GM10266 (cell line): ENCODE measurements at regions not wholly inside any gene's neighbourhood (a gene's known extent, or its start where the extent isn't known, plus 50 kb on each side); places are given as distances from the start of the nearest gene placed in this dataset.

Experiments
- DNase-seq: peaks from one replicate; pipeline ENCODE4 v3.0.0; 2012; ENCODE audit errors: extremely low spot score
- CTCF ChIP-seq: IDR thresholded peaks from 2 replicates; pipeline ENCODE4 v1.5.1; 2012; ENCODE audit warnings: mild to moderate bottlenecking, low read depth; ENCODE audit not compliant: control insufficient read depth, insufficient read depth; ENCODE audit errors: missing control alignments

DNA sequence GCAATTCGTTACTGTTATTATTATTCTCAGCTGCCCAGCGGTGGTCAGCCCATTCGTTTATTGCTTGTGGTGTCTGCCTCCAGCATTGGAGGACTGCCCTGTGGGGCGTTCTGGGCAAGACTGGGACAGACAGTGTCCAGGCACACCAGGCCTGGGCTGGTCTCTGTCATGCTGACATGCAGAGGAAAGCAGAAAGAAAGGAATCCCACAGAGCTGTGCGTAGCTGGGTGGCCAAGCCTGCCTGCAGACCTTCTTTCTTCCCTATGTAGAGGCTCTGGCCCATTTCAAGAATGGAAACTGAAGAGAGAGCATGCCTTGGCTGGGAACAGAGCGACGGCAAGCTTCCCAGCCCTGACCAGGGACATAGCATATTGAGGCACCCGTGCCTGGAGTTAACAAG is 525.3 kb upstream of the TBX3 start:
- no peak for DNase-seq
- no peak for TF ChIP-seq CTCF

GRCh38 chr12:115208098-115208497 is 524.1 kb upstream of the TBX3 start:
- no peak for DNase-seq

GRCh38 chr12:115207216-115207915 is 523.4 kb upstream of the TBX3 start:
- DNase-seq, result no peak
- no peak for TF ChIP-seq CTCF

More at GRCh38 chr12:115208098-115208497, 524.1 kb upstream of the TBX3 start:
- TF ChIP-seq CTCF, result no peak

DNA sequence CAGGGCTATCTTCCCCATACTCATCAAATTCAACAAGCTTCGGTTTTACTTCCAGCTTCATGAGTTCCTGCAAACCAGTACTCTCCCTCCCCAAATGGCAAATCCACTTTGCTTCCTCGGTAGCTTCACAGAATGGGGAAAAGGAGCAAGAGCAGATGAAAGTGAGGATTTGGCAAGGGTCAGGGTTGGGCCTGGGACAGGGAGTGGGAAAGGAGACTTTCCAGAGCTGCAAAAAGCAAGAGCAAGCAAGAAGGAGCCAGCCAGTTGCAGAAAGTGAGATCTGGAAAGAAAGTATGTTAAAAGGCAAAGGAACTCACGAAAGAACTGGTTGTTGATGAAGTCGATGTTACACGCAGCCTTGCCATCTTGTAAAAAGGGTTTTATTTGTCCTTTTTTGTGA is 522.8 kb upstream of the TBX3 start:
- no peak for DNase-seq

GRCh38 chr12:115205755-115206308 is 521.9 kb upstream of the TBX3 start:
- no peak for DNase-seq

More for the DNA sequence above, 522.8 kb upstream of the TBX3 start:
- TF ChIP-seq CTCF, result no peak

DNA sequence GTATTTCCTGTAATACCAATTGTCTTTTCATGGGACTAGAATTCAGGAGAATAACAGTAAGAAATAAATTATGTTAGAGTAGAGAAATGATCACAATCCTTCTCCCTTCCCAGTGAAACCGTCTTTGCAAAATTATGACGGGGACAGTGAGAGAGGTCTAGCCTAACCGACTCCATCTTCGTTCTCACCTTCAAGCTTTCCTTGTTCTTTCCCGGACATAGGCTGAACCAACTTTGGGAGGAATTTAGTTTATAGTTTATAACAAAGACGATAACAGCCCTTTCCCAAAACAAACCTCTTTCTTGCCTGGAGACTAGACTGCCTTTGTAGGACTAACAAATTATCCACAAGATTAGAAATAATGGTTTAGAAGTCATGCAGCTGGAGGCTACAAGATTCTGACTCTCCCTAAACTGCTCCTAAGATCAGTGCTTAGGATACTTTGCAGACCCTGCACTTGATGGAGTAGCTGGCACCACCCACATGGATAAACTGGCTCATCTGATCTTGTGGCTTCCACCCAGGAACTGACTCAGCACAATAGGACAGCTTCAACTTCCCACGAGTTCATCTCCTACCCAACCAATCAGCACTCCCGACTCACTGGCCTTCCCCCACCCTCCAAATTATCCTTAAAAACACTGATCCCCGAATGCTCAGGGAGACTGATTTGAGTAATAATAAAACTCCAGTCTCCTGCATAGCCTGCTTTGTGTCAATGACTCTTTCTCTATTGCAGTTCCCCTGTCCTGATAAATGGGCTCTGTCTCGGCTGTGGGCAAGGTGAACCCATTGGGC is 521.2 kb upstream of the TBX3 start:
- no peak for DNase-seq
- no peak for TF ChIP-seq CTCF

More at GRCh38 chr12:115205755-115206308, 521.9 kb upstream of the TBX3 start:
- no peak for TF ChIP-seq CTCF
